ENCODE measurements at regions not wholly inside any gene's neighbourhood (a gene's known extent, or its start where the extent isn't known, plus 50 kb on each side); places are given as distances from the start of the nearest gene placed in this dataset.

DNA sequence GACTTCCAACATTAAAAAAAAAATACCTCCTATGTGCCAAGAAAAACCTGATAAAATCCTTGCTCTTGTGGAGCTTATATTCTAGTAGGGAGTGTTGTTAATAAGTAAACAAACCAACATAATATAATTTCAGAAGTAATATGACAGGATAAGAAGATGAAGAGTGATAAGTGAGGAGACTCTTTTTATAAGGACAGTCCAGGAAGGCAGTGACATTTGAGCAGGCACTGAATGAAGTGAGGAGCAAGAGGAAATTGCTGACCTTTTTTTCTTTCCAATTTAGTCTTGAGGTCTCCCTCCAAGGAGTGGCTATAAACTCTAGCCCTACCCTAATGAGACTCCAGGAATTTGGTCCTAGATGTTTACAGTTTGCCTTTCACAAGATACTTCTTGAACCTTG, 715.7 kb downstream of the SLITRK1 start:
- H3K27me3 Mint-ChIP-seq (ENCODE audit: insufficient read depth, unreplicated experiment), result no peaks in the 10 kb centered on the region
- no peaks in the 10 kb centered on the region for H3K9me3 Mint-ChIP-seq (ENCODE audit: unreplicated experiment)
- BruUV-seq (replicated peaks), result no TSS peak
- no peak for DNase-seq (ENCODE audit: unreplicated experiment)
- intact Hi-C loops (cut with micrococcal nuclease), result no loop called here
- no peak overlapping the region for H3K4me3 Mint-ChIP-seq (ENCODE audit: unreplicated experiment)
- H3K4me1 Mint-ChIP-seq (ENCODE audit: insufficient read depth, unreplicated experiment), result no peaks in the 10 kb centered on the region
- no peaks in the 10 kb centered on the region for H3K36me3 Mint-ChIP-seq (ENCODE audit: insufficient read depth, unreplicated experiment)
- peak overlapping the region; percentile 60 for H3K27ac Mint-ChIP-seq (ENCODE audit: low read depth, unreplicated experiment)
- TF ChIP-seq CTCF (IDR thresholded peaks at IDR 0.05; ENCODE audit: unreplicated experiment), result no peak
- ChIA-PET CTCF (interaction anchor here (0.6 kb wide), 1 partner anchor 21 kb away, joined by 3 read pairs; no protein-coding TSS in a partner anchor), POLR2A (interaction anchor here (0.6 kb wide), 1 partner anchor 166 kb away, joined by 3 read pairs; no protein-coding TSS in a partner anchor)

GRCh38 chr13:83162493-83162892, 719.8 kb downstream of the SLITRK1 start:
- Mint-ChIP-seq H3K4me1 (ENCODE audit: insufficient read depth, unreplicated experiment) (no peaks in the 10 kb centered on the region), H3K9me3 (ENCODE audit: unreplicated experiment) (no peaks in the 10 kb centered on the region), H3K27me3 (ENCODE audit: insufficient read depth, unreplicated experiment) (no peaks in the 10 kb centered on the region), H3K36me3 (ENCODE audit: insufficient read depth, unreplicated experiment) (peaks cover 1% of the 10 kb centered on the region), H3K27ac (ENCODE audit: low read depth, unreplicated experiment) (no peak overlapping the region), H3K4me3 (ENCODE audit: unreplicated experiment) (no peak overlapping the region)
- BruUV-seq (replicated peaks), result no TSS peak
- ChIA-PET POLR2A (no interaction called here), CTCF (no interaction called here)
- DNase-seq (ENCODE audit: unreplicated experiment), result no peak
- TF ChIP-seq CTCF (IDR thresholded peaks at IDR 0.05; ENCODE audit: unreplicated experiment), result no peak
- intact Hi-C loops (cut with micrococcal nuclease), result no loop called here

DNA sequence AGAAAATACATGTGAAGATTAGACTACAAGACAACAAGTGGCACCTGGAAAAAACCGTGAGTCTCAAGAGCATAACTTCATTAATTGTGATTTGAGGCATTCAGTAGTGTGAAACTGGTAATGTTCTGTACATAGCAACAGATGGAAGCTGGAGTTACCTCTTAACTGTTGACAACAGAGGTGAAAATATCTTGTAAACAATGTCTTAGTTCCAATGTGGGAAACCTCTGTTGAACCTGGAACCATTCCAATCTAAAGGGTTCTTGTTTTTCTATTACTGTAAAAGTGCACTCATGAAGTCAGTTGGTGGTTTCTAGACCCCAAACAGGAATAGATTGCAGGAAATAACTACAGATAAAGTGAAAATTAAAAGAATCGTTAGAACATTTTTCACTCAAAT, 728.4 kb downstream of the SLITRK1 start:
- no peak for TF ChIP-seq CTCF (IDR thresholded peaks at IDR 0.05; ENCODE audit: unreplicated experiment)
- intact Hi-C loops (cut with micrococcal nuclease), result no loop called here
- ChIA-PET CTCF (no interaction called here), POLR2A (no interaction called here)
- Mint-ChIP-seq H3K9me3 (ENCODE audit: unreplicated experiment) (peaks cover 6% of the 10 kb centered on the region), H3K36me3 (ENCODE audit: insufficient read depth, unreplicated experiment) (peaks cover 5% of the 10 kb centered on the region), H3K4me1 (ENCODE audit: insufficient read depth, unreplicated experiment) (no peaks in the 10 kb centered on the region), H3K27ac (ENCODE audit: low read depth, unreplicated experiment) (no peak overlapping the region), H3K27me3 (ENCODE audit: insufficient read depth, unreplicated experiment) (no peaks in the 10 kb centered on the region), H3K4me3 (ENCODE audit: unreplicated experiment) (no peak overlapping the region)
- BruUV-seq (replicated peaks), result no TSS peak
- no peak for DNase-seq (ENCODE audit: unreplicated experiment)

- intact Hi-C loops (cut with micrococcal nuclease), result no loop called here
- TF ChIP-seq CTCF (IDR thresholded peaks at IDR 0.05; ENCODE audit: unreplicated experiment), result no peak
- H3K36me3 Mint-ChIP-seq (ENCODE audit: insufficient read depth, unreplicated experiment), result no peaks in the 10 kb centered on the region
- no TSS peak for BruUV-seq (replicated peaks)
- no peak for DNase-seq (ENCODE audit: unreplicated experiment)
- H3K4me1 Mint-ChIP-seq (ENCODE audit: insufficient read depth, unreplicated experiment), result no peaks in the 10 kb centered on the region
- no peak overlapping the region for H3K4me3 Mint-ChIP-seq (ENCODE audit: unreplicated experiment)
- H3K27me3 Mint-ChIP-seq (ENCODE audit: insufficient read depth, unreplicated experiment), result no peaks in the 10 kb centered on the region
- no peak overlapping the region for H3K27ac Mint-ChIP-seq (ENCODE audit: low read depth, unreplicated experiment)
- peaks cover 6% of the 10 kb centered on the region for H3K9me3 Mint-ChIP-seq (ENCODE audit: unreplicated experiment)
- ChIA-PET POLR2A (interaction anchor here (0.7 kb wide), 1 partner anchor 9 kb away, joined by 3 read pairs; no protein-coding TSS in a partner anchor), CTCF (no interaction called here)
Measured at GRCh38 chr13:83151308-83151660, 731.0 kb downstream of the SLITRK1 start.
